Thymus (tissue), 11 donors: ENCODE measurements at regions not wholly inside any gene's neighbourhood (a gene's known extent, or its start where the extent isn't known, plus 50 kb on each side); places are given as distances from the start of the nearest gene placed in this dataset.
"Not testable (repeated sequence)": the region's sequence is repeated elsewhere in the genome, so short reads cannot be mapped to it uniquely, and the experiment has no call there.

Source experiments
- DNase-seq, 9 donors: peaks; one replicate each; pipeline ENCODE4 v3.0.0-alpha.2; 2013; ENCODE audit warnings: low spot score in 9 of 9, low read depth in 6 of 9, missing footprints in 1 of 9
- H3K27ac ChIP-seq, 2 donors: one replicate each; pipeline ENCODE4 v1.5.1; 2013; ENCODE audit warnings: control low read depth in 1 of 2, low read depth in 1 of 2, low read length in 1 of 2, mild to moderate bottlenecking in 1 of 2, moderate library complexity in 1 of 2
- H3K27me3 ChIP-seq, 2 donors: one replicate each; pipeline ENCODE4 v1.5.1; 2013; ENCODE audit warnings: low read length in 1 of 2; ENCODE audit not compliant: control insufficient read depth in 2 of 2, insufficient read depth in 1 of 2
- H3K36me3 ChIP-seq, 2 donors: one replicate each; pipeline ENCODE4 v1.5.1; 2013; ENCODE audit warnings: low read length in 1 of 2, mild to moderate bottlenecking in 1 of 2, moderate library complexity in 1 of 2; ENCODE audit not compliant: control insufficient read depth in 2 of 2, insufficient read depth in 2 of 2
- H3K4me1 ChIP-seq, 2 donors: one replicate each; pipeline ENCODE4 v1.5.1; 2013; ENCODE audit warnings: low read length in 2 of 2; ENCODE audit not compliant: control insufficient read depth in 2 of 2, insufficient read depth in 2 of 2
- H3K4me3 ChIP-seq, 2 donors: one replicate each; pipeline ENCODE4 v1.5.1; 2013; ENCODE audit warnings: low read length in 2 of 2, control low read depth in 1 of 2, mild to moderate bottlenecking in 1 of 2
- H3K9me3 ChIP-seq, 2 donors: one replicate each; pipeline ENCODE4 v1.5.1; 2013; ENCODE audit warnings: low read length in 1 of 2, mild to moderate bottlenecking in 1 of 2; ENCODE audit not compliant: control insufficient read depth in 2 of 2, insufficient read depth in 1 of 2
- WGBS: extraction: QIAGEN DNeasy Blood & Tissue Kit; methylation state at CpG from one replicate; pipeline ENCODE4 v1.1.7; 2013; 5-methylcytosine and 5-hydroxymethylcytosine counted together
- donor health status: healthy.

- DNase-seq, H3K27ac ChIP-seq, H3K36me3 ChIP-seq, H3K27me3 ChIP-seq, H3K9me3 ChIP-seq, H3K4me1 ChIP-seq, H3K4me3 ChIP-seq: not testable (repeated sequence)
- WGBS, result 96% methylated on average over 34 of the region's 34 CpGs
Measured at GRCh38 chr3:152216960-152217865, 51.5 kb upstream of the MBNL1 start.

GRCh38 chr3:152218602-152219001, 50.1 kb upstream of the MBNL1 start:
- no peaks in the 10 kb centered on the region for H3K9me3 ChIP-seq
- H3K27ac ChIP-seq, result no peak overlapping the region
- peaks cover 0 to 3% of the 10 kb centered on the region in 2 donors for H3K36me3 ChIP-seq
- WGBS, result 97% methylated on average over 1 of the region's 1 CpG
- H3K4me3 ChIP-seq, result no peak overlapping the region
- no peaks in the 10 kb centered on the region for H3K4me1 ChIP-seq
- no peaks in the 10 kb centered on the region for H3K27me3 ChIP-seq
- no peak for DNase-seq
